GM10248 (cell line): ENCODE measurements at regions not wholly inside any gene's neighbourhood (a gene's known extent, or its start where the extent isn't known, plus 50 kb on each side); places are given as distances from the start of the nearest gene placed in this dataset.

Experiments used
- CTCF ChIA-PET: fragments of 300-600 bp; sonication (Branson Sonifier 250); formaldehyde crosslinking; extraction: SDS; loops from one replicate; lab custom pipeline; 2021; ENCODE audit warnings: antibody characterized with exemption; lab: Yijun Ruan, JAX
- POLR2A ChIA-PET: fragments of 350-650 bp; sonication (Branson Sonifier 250); formaldehyde crosslinking; extraction: SDS; loops from one replicate; lab custom pipeline; 2020; ENCODE audit warnings: antibody characterized with exemption; lab: Yijun Ruan, JAX
- DNase-seq: peaks from one replicate; pipeline ENCODE4 v3.0.0; 2012; ENCODE audit errors: extremely low spot score
- CTCF ChIP-seq: IDR thresholded peaks from 2 replicates; pipeline ENCODE4 v1.5.1; 2012; ENCODE audit warnings: mild to moderate bottlenecking, low read depth; ENCODE audit errors: extremely low read depth, missing control alignments, control extremely low read depth

- no peak for TF ChIP-seq CTCF
- POLR2A ChIA-PET, result no interaction called here
- no peak for DNase-seq
- CTCF ChIA-PET, result no interaction called here
Observed at GRCh38 chr1:79847700-79848099, 841.2 kb upstream of the ADGRL4 start.

GRCh38 chr1:79845936-79846335 is 839.4 kb upstream of the ADGRL4 start:
- CTCF ChIA-PET, result no interaction called here
- no peak for DNase-seq
- TF ChIP-seq CTCF, result no peak

GRCh38 chr1:79842811-79843210 is 836.3 kb upstream of the ADGRL4 start:
- POLR2A ChIA-PET, result no interaction called here

More at GRCh38 chr1:79845936-79846335, 839.4 kb upstream of the ADGRL4 start:
- POLR2A ChIA-PET, result no interaction called here

GRCh38 chr1:79839882-79840281 is 833.4 kb upstream of the ADGRL4 start:
- no peak for TF ChIP-seq CTCF
- ChIA-PET POLR2A (no interaction called here), CTCF (no interaction called here)
- no peak for DNase-seq

More at GRCh38 chr1:79842811-79843210, 836.3 kb upstream of the ADGRL4 start:
- no peak for TF ChIP-seq CTCF
- DNase-seq, result no peak
- CTCF ChIA-PET, result no interaction called here

- TF ChIP-seq CTCF, result no peak
- POLR2A ChIA-PET, result no interaction called here
- CTCF ChIA-PET, result no interaction called here
- no peak for DNase-seq
Observed at GRCh38 chr1:79827446-79827845, 820.9 kb upstream of the ADGRL4 start.

- no peak for DNase-seq
- POLR2A ChIA-PET, result no interaction called here
- CTCF ChIA-PET, result no interaction called here
Observed at GRCh38 chr1:79825551-79825950, 819.0 kb upstream of the ADGRL4 start.

More at GRCh38 chr1:79825551-79825950, 819.0 kb upstream of the ADGRL4 start:
- no peak for TF ChIP-seq CTCF
